ENCODE measurements at regions not wholly inside any gene's neighbourhood (a gene's known extent, or its start where the extent isn't known, plus 50 kb on each side); places are given as distances from the start of the nearest gene placed in this dataset.
A peak's percentile ranks its signal among the peaks of the same experiment; 100 is the strongest.

DNA sequence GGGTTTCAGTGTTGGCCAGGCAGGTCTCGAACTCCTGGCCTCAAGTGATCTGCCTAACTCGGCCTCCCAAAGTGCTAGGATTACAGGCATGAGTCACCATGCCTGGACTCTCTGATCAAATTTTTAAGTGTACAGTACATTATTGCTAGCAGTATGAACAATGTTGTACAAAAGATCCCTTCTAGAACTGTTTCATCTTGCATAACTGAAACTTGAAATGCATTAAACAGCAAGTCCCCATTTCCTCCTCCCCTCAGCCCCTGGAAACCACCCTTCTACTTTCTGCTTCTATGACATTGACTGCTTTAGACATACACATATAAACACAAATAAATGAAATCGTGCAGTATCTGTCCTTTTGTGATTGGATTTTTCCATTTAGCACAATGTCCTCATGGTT, 463.4 kb downstream of the PTPRC start:
- no peak for DNase-seq (ENCODE audit: low read depth)
- TF ChIP-seq, protein P1, sequence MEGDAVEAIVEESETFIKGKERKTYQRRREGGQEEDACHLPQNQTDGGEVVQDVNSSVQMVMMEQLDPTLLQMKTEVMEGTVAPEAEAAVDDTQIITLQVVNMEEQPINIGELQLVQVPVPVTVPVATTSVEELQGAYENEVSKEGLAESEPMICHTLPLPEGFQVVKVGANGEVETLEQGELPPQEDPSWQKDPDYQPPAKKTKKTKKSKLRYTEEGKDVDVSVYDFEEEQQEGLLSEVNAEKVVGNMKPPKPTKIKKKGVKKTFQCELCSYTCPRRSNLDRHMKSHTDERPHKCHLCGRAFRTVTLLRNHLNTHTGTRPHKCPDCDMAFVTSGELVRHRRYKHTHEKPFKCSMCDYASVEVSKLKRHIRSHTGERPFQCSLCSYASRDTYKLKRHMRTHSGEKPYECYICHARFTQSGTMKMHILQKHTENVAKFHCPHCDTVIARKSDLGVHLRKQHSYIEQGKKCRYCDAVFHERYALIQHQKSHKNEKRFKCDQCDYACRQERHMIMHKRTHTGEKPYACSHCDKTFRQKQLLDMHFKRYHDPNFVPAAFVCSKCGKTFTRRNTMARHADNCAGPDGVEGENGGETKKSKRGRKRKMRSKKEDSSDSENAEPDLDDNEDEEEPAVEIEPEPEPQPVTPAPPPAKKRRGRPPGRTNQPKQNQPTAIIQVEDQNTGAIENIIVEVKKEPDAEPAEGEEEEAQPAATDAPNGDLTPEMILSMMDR (conservative IDR thresholded peaks at IDR 0.05; ENCODE audit: low read length) = no peak
- no peak overlapping the region for H3K4me3 ChIP-seq (ENCODE audit: low read length)

DNA sequence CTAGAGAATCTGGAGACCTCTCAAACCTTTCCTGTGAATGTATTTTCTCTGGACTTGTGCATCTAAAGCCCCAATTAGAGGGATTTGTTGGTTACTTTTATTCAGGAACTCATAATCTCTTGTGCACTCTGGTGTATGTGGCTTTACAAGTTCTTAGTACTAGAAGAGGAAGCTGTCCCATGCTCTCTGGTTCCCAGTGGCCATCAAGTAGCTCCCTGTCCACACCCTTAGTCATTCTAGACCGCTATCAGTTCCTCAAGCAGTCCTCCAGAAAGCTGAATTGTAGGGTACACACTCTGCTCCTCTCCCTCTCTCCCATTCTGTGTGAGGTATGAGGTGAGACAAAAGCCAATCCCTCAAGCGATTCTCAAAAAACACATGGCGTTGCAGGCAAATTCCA, 470.3 kb downstream of the PTPRC start:
- DNase-seq (ENCODE audit: low read depth) = no peak
- no peak overlapping the region for H3K4me3 ChIP-seq (ENCODE audit: low read length)
- TF ChIP-seq, protein P1 (conservative IDR thresholded peaks at IDR 0.05; ENCODE audit: low read length) = no peak

DNA sequence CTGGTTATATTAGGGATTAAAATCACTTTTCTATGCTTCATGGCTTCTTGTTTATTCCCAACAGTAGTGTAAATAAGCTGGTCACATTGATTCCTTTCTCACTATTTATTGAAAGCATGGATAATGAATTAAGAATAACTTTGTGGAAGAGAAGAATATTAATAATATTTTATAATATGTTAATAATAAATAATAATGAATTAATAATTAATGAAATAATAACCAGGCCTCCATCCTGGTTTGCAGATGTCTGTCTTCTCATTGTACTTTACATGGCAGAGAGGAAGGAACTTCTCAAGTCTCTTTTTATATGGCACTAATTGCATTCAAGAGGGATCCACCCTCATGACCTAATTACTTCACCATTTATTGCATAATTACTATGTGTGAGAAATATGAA, 473.5 kb downstream of the PTPRC start:
- DNase-seq (ENCODE audit: low read depth) = no peak
- TF ChIP-seq, protein P1 (conservative IDR thresholded peaks at IDR 0.05; ENCODE audit: low read length) = no peak
- no peak overlapping the region for H3K4me3 ChIP-seq (ENCODE audit: low read length)

DNA sequence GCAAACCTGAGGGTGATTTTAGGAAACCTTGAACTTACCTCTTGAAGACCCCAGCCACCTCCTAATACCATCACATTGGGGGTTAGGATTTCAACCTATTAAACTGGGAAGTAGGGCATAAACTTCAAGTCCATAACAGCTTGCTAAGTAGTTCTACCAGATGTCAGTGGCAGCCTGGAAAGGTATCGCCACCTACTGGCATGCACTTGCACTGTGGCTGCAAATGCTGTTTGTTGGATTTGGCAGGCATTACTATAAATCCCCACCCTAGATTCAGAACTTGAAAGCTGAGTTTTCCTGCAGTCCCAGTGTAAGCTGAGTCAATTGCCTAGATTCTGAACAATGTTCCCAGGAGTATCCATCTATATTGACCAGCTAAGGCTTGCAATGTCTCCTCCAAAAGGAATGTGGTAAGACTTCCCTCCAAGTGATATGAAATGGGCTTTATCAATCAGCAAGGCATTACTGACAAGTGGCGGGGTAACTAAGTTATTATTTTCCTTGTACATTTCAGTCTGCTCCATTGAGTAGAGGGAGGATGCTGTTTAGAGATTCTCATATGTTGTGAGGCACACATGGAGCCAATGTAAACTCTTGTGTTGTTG, 474.5 kb downstream of the PTPRC start:
- peak; percentile 67 for DNase-seq (ENCODE audit: low read depth)
- H3K4me3 ChIP-seq (ENCODE audit: low read length) = no peak overlapping the region
- TF ChIP-seq, protein P1 (conservative IDR thresholded peaks at IDR 0.05; ENCODE audit: low read length) = peak; percentile 87

DNA sequence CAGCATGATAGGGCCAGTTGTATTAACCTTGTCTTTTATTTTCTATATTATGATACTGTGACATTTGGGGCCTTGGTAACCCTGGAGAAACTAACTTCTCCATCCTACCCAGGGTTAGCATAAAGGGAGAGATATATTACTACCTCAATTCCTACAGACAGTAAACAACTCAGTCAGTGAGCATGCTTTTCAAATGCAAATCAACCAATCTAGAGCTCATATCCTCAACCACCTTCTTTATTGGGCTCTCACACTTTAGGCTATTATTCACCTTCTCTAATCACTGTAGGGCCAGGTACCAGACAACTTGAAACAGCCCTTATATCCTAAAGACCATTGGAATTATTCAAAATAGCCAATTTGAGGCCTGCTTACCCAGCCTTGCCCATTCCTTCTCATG, 477.6 kb downstream of the PTPRC start:
- no peak for DNase-seq (ENCODE audit: low read depth)
- H3K4me3 ChIP-seq (ENCODE audit: low read length) = no peak overlapping the region
- TF ChIP-seq, protein P1 (conservative IDR thresholded peaks at IDR 0.05; ENCODE audit: low read length) = no peak

DNA sequence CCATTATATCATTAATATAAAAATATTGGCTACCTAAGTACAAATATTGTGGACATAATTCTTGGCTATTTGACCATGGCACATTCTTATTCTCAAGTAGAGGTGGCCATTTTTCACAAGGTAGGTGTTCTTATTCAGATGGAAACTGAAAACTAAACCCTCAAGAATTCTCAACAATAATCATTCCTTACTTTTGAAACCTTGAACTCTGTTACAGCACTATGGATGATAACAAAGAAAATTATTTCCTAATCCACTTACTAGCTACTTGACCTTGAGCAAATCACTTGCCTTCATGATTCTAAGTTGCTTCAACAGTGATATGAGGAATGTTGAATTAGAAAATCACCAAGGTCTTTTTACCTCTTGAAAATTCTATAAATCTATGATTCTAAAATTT, 482.2 kb downstream of the PTPRC start:
- TF ChIP-seq, protein P1 (conservative IDR thresholded peaks at IDR 0.05; ENCODE audit: low read length) = no peak

DNA sequence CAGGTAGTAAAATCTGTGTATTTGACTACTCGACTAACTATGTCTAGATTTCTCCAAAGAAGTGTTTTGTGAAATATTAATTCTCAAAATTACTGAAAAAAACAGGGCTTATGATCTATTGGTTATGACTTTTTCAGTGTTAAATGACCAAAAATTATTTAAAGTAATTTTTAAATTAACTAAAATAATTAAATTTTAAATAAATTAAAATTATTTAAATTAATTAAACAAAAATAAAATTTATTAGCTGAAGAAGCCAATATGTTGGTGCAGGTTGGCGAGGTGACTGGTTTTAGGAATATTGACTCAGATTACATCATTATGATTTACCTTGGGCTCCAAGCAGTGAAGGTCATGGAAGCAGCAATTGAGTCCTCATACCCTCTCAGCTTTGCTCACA, 483.2 kb downstream of the PTPRC start:
- H3K4me3 ChIP-seq (ENCODE audit: low read length) = no peak overlapping the region
- no peak for DNase-seq (ENCODE audit: low read depth)
- TF ChIP-seq, protein P1 (conservative IDR thresholded peaks at IDR 0.05; ENCODE audit: low read length) = no peak

More for the DNA sequence above, 482.2 kb downstream of the PTPRC start:
- no peak overlapping the region for H3K4me3 ChIP-seq (ENCODE audit: low read length)
- no peak for DNase-seq (ENCODE audit: low read depth)

Data from AG10803 (cell line).